ENCODE measurements at regions not wholly inside any gene's neighbourhood (a gene's known extent, or its start where the extent isn't known, plus 50 kb on each side); places are given as distances from the start of the nearest gene placed in this dataset.

- Histone ChIP-seq H3K4me3 (no peak overlapping the region), H3K27ac (peak overlapping the region in 2 of 4 donors; percentile 22 to 42)
Measured at GRCh38 chr10:109743146-109743545, 180.2 kb downstream of the XPNPEP1 start.

GRCh38 chr10:109741712-109742111 lies 181.6 kb downstream of the XPNPEP1 start:
- no peak for DNase-seq
- no peak overlapping the region for H3K27ac ChIP-seq
- peaks cover 0 to 37% (median 30%) of the 10 kb centered on the region in 4 donors for H3K4me1 ChIP-seq
- TF ChIP-seq POLR2AphosphoS5 (IDR thresholded peaks at IDR 0.05) (no peak), CTCF (IDR thresholded peaks at IDR 0.05) (peak in 2 of 4 experiments; percentile 7 to 22)
- intact Hi-C loops (cut with DNase I): no loop called here
- no peaks in the 10 kb centered on the region for H3K36me3 ChIP-seq
- H3K27me3 ChIP-seq: no peaks in the 10 kb centered on the region
- H3K9me3 ChIP-seq: no peaks in the 10 kb centered on the region
- WGBS, 2 donors: 79 to 91% methylated on average over 2 of the region's 2 CpGs
- no peak overlapping the region for H3K4me3 ChIP-seq

More at GRCh38 chr10:109743146-109743545, 180.2 kb downstream of the XPNPEP1 start:
- H3K4me1 ChIP-seq: peaks cover 0 to 37% (median 30%) of the 10 kb centered on the region in 4 donors
- peak; percentile 74 for DNase-seq
- no peak for TF ChIP-seq EP300 (IDR thresholded peaks at IDR 0.05)
- TF ChIP-seq POLR2AphosphoS5 (IDR thresholded peaks at IDR 0.05): peak in 3 of 4 donors; percentile 22 to 62 (median 46)
- H3K9me3 ChIP-seq: no peaks in the 10 kb centered on the region
- intact Hi-C loops (cut with DNase I): no loop called here
- H3K27me3 ChIP-seq: no peaks in the 10 kb centered on the region
- 37 to 50% methylated on average over 5 of the region's 5 CpGs for WGBS, 2 donors
- no peaks in the 10 kb centered on the region for H3K36me3 ChIP-seq

- WGBS, 2 donors: 61 to 65% methylated on average over 3 of the region's 3 CpGs
- Histone ChIP-seq H3K9me3 (no peaks in the 10 kb centered on the region), H3K4me3 (no peak overlapping the region), H3K4me1 (peaks cover 0 to 37% (median 30%) of the 10 kb centered on the region in 4 donors), H3K36me3 (no peaks in the 10 kb centered on the region), H3K27ac (no peak overlapping the region), H3K27me3 (no peaks in the 10 kb centered on the region)
- intact Hi-C loops (cut with DNase I): no loop called here
- TF ChIP-seq EP300 (IDR thresholded peaks at IDR 0.05) (no peak), POLR2AphosphoS5 (IDR thresholded peaks at IDR 0.05) (peak in 2 of 4 donors; percentile 17 to 19)
- no peak for DNase-seq
Measured at GRCh38 chr10:109740436-109740835, 182.9 kb downstream of the XPNPEP1 start.

- no peak for DNase-seq
- Histone ChIP-seq H3K36me3 (no peaks in the 10 kb centered on the region), H3K27me3 (no peaks in the 10 kb centered on the region), H3K4me3 (no peak overlapping the region), H3K27ac (no peak overlapping the region), H3K4me1 (peaks cover 0 to 16% (median 6%) of the 10 kb centered on the region in 4 donors), H3K9me3 (no peaks in the 10 kb centered on the region)
- 95 to 98% methylated on average over 5 of the region's 5 CpGs for WGBS, 2 donors
- TF ChIP-seq CTCF (IDR thresholded peaks at IDR 0.05): no peak
- peak in 1 of 4 donors; percentile 17 for TF ChIP-seq POLR2AphosphoS5 (IDR thresholded peaks at IDR 0.05)
- intact Hi-C loops (cut with DNase I): no loop called here
Measured at GRCh38 chr10:109737626-109738025, 185.7 kb downstream of the XPNPEP1 start.

- Histone ChIP-seq H3K27me3 (no peaks in the 10 kb centered on the region), H3K4me1 (peaks cover 0 to 19% (median 6%) of the 10 kb centered on the region in 4 donors), H3K4me3 (no peak overlapping the region), H3K9me3 (no peaks in the 10 kb centered on the region), H3K36me3 (no peaks in the 10 kb centered on the region), H3K27ac (no peak overlapping the region)
- TF ChIP-seq CTCF (IDR thresholded peaks at IDR 0.05) (no peak), POLR2A (IDR thresholded peaks at IDR 0.05) (no peak), POLR2AphosphoS5 (IDR thresholded peaks at IDR 0.05) (no peak), EP300 (IDR thresholded peaks at IDR 0.05) (no peak)
- WGBS, 2 donors: 74 to 92% methylated on average over 4 of the region's 4 CpGs
- DNase-seq: no peak
- intact Hi-C loops (cut with DNase I): no loop called here
Measured at GRCh38 chr10:109737009-109737408, 186.3 kb downstream of the XPNPEP1 start.

GRCh38 chr10:109735776-109736175 lies 187.5 kb downstream of the XPNPEP1 start:
- no peak for DNase-seq

More at GRCh38 chr10:109735776-109736175, 187.5 kb downstream of the XPNPEP1 start:
- intact Hi-C loops (cut with DNase I): no loop called here
- no peaks in the 10 kb centered on the region for H3K36me3 ChIP-seq
- H3K9me3 ChIP-seq: no peaks in the 10 kb centered on the region
- H3K27me3 ChIP-seq: no peaks in the 10 kb centered on the region
- H3K4me3 ChIP-seq: no peak overlapping the region
- peaks cover 0 to 7% (median 2%) of the 10 kb centered on the region in 4 donors for H3K4me1 ChIP-seq
- TF ChIP-seq CTCF (IDR thresholded peaks at IDR 0.05) (no peak), POLR2AphosphoS5 (IDR thresholded peaks at IDR 0.05) (no peak), POLR2A (IDR thresholded peaks at IDR 0.05) (no peak), EP300 (IDR thresholded peaks at IDR 0.05) (no peak)
- H3K27ac ChIP-seq: no peak overlapping the region
- WGBS, 2 donors: 87 to 88% methylated on average over 4 of the region's 4 CpGs
